ENCODE measurements at regions not wholly inside any gene's neighbourhood (a gene's known extent, or its start where the extent isn't known, plus 50 kb on each side); places are given as distances from the start of the nearest gene placed in this dataset.

GRCh38 chr5:17394086-17394485 lies 103.9 kb upstream of the TAF11L2 start:
- TF ChIP-seq, protein P1, sequence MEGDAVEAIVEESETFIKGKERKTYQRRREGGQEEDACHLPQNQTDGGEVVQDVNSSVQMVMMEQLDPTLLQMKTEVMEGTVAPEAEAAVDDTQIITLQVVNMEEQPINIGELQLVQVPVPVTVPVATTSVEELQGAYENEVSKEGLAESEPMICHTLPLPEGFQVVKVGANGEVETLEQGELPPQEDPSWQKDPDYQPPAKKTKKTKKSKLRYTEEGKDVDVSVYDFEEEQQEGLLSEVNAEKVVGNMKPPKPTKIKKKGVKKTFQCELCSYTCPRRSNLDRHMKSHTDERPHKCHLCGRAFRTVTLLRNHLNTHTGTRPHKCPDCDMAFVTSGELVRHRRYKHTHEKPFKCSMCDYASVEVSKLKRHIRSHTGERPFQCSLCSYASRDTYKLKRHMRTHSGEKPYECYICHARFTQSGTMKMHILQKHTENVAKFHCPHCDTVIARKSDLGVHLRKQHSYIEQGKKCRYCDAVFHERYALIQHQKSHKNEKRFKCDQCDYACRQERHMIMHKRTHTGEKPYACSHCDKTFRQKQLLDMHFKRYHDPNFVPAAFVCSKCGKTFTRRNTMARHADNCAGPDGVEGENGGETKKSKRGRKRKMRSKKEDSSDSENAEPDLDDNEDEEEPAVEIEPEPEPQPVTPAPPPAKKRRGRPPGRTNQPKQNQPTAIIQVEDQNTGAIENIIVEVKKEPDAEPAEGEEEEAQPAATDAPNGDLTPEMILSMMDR (IDR thresholded peaks at IDR 0.05), result no peak
- no peak for TF ChIP-seq EP300 (IDR thresholded peaks at IDR 0.05)
- TF ChIP-seq POLR2A (IDR thresholded peaks at IDR 0.05), result no peak

Measured in ovary (tissue), 3 donors.